Panc1 (cell line): ENCODE measurements at regions not wholly inside any gene's neighbourhood (a gene's known extent, or its start where the extent isn't known, plus 50 kb on each side); places are given as distances from the start of the nearest gene placed in this dataset.

ENCODE experiments used
- ATAC-seq: fragments of 200-7000 bp; cut with Tn5 transposase; 2 replicates; pipeline ENCODE4 v1.9.1; 2020; ENCODE audit warnings: mild to moderate bottlenecking, moderate library complexity
- BruUV-seq: library from RNA; stranded (reverse); fragments of 400-500 nt; replicated peaks from 2 replicates; lab custom pipeline; 2021; lab: Mats Ljungman, UMichigan
- CTCF ChIA-PET: fragments of 300-600 bp; sonication (Branson Sonifier 250); formaldehyde crosslinking; loops from one replicate; lab custom pipeline; 2022; ENCODE audit warnings: antibody characterized with exemption; lab: Charles Lee
- POLR2A ChIA-PET: fragments of 300-600 bp; sonication (Branson Sonifier 250); formaldehyde crosslinking; loops from one replicate; lab custom pipeline; 2022; ENCODE audit warnings: antibody characterized with exemption; lab: Charles Lee
- DNase-seq: peaks from one replicate; pipeline ENCODE4 v3.0.0-alpha.2; 2010; ENCODE audit warnings: low read depth, low spot score
- H3K27ac ChIP-seq: 2 replicates; pipeline ENCODE4 v1.5.1; 2011; ENCODE audit warnings: mild to moderate bottlenecking, low read length, inconsistent platforms
- H3K27me3 ChIP-seq: fragments of 200-500 bp; sonication (Bioruptor generic); 2 replicates; pipeline ENCODE4 v1.6.0; 2014; ENCODE audit warnings: low read length, inconsistent platforms; ENCODE audit not compliant: control insufficient read depth, insufficient read depth
- H3K36me3 ChIP-seq: fragments of 200-500 bp; sonication (Bioruptor generic); 2 replicates; pipeline ENCODE4 v1.5.1; 2014; ENCODE audit warnings: inconsistent platforms, mild to moderate bottlenecking, low read length, moderate library complexity; ENCODE audit not compliant: control insufficient read depth, insufficient read depth
- H3K4me1 ChIP-seq: 2 replicates; pipeline ENCODE4 v1.5.1; 2011; ENCODE audit warnings: inconsistent platforms, mild to moderate bottlenecking, low read length, moderate library complexity; ENCODE audit not compliant: control insufficient read depth, insufficient read depth
- H3K4me3 ChIP-seq, 2 experiments: 2 replicates each; pipeline ENCODE4 v1.5.1; 2011 to 2012; ENCODE audit warnings: low read depth in 2 of 2, low read length in 2 of 2, mild to moderate bottlenecking in 2 of 2, inconsistent platforms in 1 of 2, moderate library complexity in 1 of 2
- H3K9me3 ChIP-seq: fragments of 200-500 bp; sonication (Bioruptor generic); 2 replicates; pipeline ENCODE4 v1.5.1; 2014; ENCODE audit warnings: low read depth, mild to moderate bottlenecking, inconsistent platforms, low read length, moderate library complexity; ENCODE audit not compliant: control insufficient read depth, insufficient read depth
- CTCF ChIP-seq: fragments of 450-650 bp; IDR thresholded peaks from 2 replicates; pipeline ENCODE4 v1.5.1; 2017; ENCODE audit warnings: mild to moderate bottlenecking
- POLR2AphosphoS5 ChIP-seq: IDR thresholded peaks from 2 replicates; pipeline ENCODE4 v1.6.1; 2012; ENCODE audit warnings: mild to moderate bottlenecking, low read depth, low read length, moderate library complexity
- REST ChIP-seq, 2 experiments: IDR thresholded peaks; 2 replicates each; pipeline ENCODE4 v1.6.1; 2011 to 2012; ENCODE audit warnings: low read depth in 2 of 2, control low read depth in 1 of 2, low read length in 1 of 2, mild to moderate bottlenecking in 1 of 2, moderate library complexity in 1 of 2; ENCODE audit not compliant: insufficient read depth in 1 of 2
- SIN3A ChIP-seq: IDR thresholded peaks from 2 replicates; pipeline ENCODE4 v1.6.1; 2012; ENCODE audit warnings: low read depth, mild to moderate bottlenecking, low read length, moderate library complexity, borderline replicate concordance; ENCODE audit not compliant: insufficient read depth
- TCF7L2 ChIP-seq: IDR thresholded peaks from 2 replicates; pipeline ENCODE4 v1.6.1; 2011; ENCODE audit warnings: mild to moderate bottlenecking, low read depth, low read length, inconsistent platforms
- in situ Hi-C: cut with HindIII; loops from 2 replicates; pipeline ENCODE4 v1.10.0; 2016; ENCODE audit warnings: low sequenced_read_pairs, low pct_unique_long_range_greater_than_20kb
- intact Hi-C: fragments of 100-400 bp; cut with micrococcal nuclease; formaldehyde crosslinking; loops from one replicate; pipeline ENCODE4 v1.10.0; 2022; ENCODE audit not compliant: unreplicated experiment

- no TSS peak for BruUV-seq
- intact Hi-C loops (no loop called here), in situ Hi-C loops (no loop called here)
- ChIA-PET POLR2A (no interaction called here), CTCF (no interaction called here)
- DNase-seq: no peak
- no peak for ATAC-seq
- TF ChIP-seq TCF7L2 (no peak), POLR2AphosphoS5 (no peak), SIN3A (no peak), REST (IDR thresholded peaks at IDR 0.05; ENCODE audit: insufficient read depth in 1 of 2, low read depth in 2 of 2, low read length in 1 of 2) (no peak), CTCF (no peak)
- H3K27ac ChIP-seq: no peak overlapping the region
- H3K36me3 ChIP-seq: no peaks in the 10 kb centered on the region
- peaks cover 5% of the 10 kb centered on the region; the same call in 1 of the 2 replicates for H3K27me3 ChIP-seq
- no peak overlapping the region for H3K4me3 ChIP-seq
- no peaks in the 10 kb centered on the region for H3K4me1 ChIP-seq
- H3K9me3 ChIP-seq: no peaks in the 10 kb centered on the region
Observed at GRCh38 chr10:2633630-2634029, 433.7 kb upstream of the PFKP start.

GRCh38 chr10:2631557-2632205 is 435.7 kb upstream of the PFKP start:
- in situ Hi-C loops (no loop called here), intact Hi-C loops (no loop called here)
- ATAC-seq (no peak), DNase-seq (no peak)
- Histone ChIP-seq H3K9me3 (no peaks in the 10 kb centered on the region), H3K4me1 (no peaks in the 10 kb centered on the region), H3K27me3 (peaks cover 5% of the 10 kb centered on the region; the same call in 1 of the 2 replicates), H3K4me3 (no peak overlapping the region), H3K27ac (no peak overlapping the region), H3K36me3 (no peaks in the 10 kb centered on the region)
- POLR2A ChIA-PET: no interaction called here
- BruUV-seq: no TSS peak
- CTCF ChIA-PET: no interaction called here
- no peak for TF ChIP-seq CTCF
- no peak for TF ChIP-seq SIN3A
- TF ChIP-seq TCF7L2: no peak
- TF ChIP-seq REST (IDR thresholded peaks at IDR 0.05; ENCODE audit: insufficient read depth in 1 of 2, low read depth in 2 of 2, low read length in 1 of 2): no peak
- no peak for TF ChIP-seq POLR2AphosphoS5
